ENCODE measurements at regions not wholly inside any gene's neighbourhood (a gene's known extent, or its start where the extent isn't known, plus 50 kb on each side); places are given as distances from the start of the nearest gene placed in this dataset.

- Histone ChIP-seq H3K27me3 (ENCODE audit: control insufficient read depth in 2 of 2, insufficient read depth in 2 of 2, low read length in 2 of 2) (no peaks in the 10 kb centered on the region), H4K20me1 (replicated peaks; ENCODE audit: control insufficient read depth, extremely low read depth, insufficient read depth, low read length) (no peaks in the 10 kb centered on the region), H3K9me3 (replicated peaks; ENCODE audit: control insufficient read depth, insufficient read depth, low read length) (peaks cover 10% of the 10 kb centered on the region), H3K79me2 (ENCODE audit: control insufficient read depth, insufficient read depth, low read length) (no peaks in the 10 kb centered on the region), H2AFZ (ENCODE audit: low read depth, low read length) (no peak overlapping the region), H3K27ac (ENCODE audit: insufficient read depth, low read depth, low read length) (no peak overlapping the region), H3K4me2 (ENCODE audit: insufficient read depth, low read length) (no peak overlapping the region), H3K36me3 (ENCODE audit: control insufficient read depth in 2 of 2, extremely low read depth in 1 of 2, insufficient read depth in 2 of 2, low read length in 2 of 2) (no peaks in the 10 kb centered on the region), H3K9me1 (replicated peaks; ENCODE audit: control insufficient read depth, extremely low read depth, insufficient read depth, low read length) (no peaks in the 10 kb centered on the region), H3K9ac (replicated peaks; ENCODE audit: extremely low read depth, insufficient read depth, low read length) (no peak overlapping the region), H3K4me3 (replicated peaks in 1 of 3; ENCODE audit: insufficient read depth in 1 of 3, low read depth in 1 of 3, low read length in 3 of 3) (no peak overlapping the region), H3K4me1 (ENCODE audit: control insufficient read depth, extremely low read depth, insufficient read depth, low read length) (no peaks in the 10 kb centered on the region)
- intact Hi-C loops (cut with micrococcal nuclease) (no loop called here), dilution Hi-C loops (cut with MboI; ENCODE audit: extremely low pct_ligation_motif_present, low sequenced_read_pairs) (no loop called here)
- CTCF ChIA-PET, result no interaction called here
- DNase-seq (ENCODE audit: low read depth, low spot score), result no peak
- FAIRE-seq, result no peak
- TF ChIP-seq MYC (IDR thresholded peaks at IDR 0.05; ENCODE audit: low read depth, low read length) (no peak), MAX (IDR thresholded peaks at IDR 0.05; ENCODE audit: insufficient read depth, insufficient read length) (no peak), FOS (IDR thresholded peaks at IDR 0.05; ENCODE audit: borderline replicate concordance, insufficient read depth, low read length) (no peak), CTCF (IDR thresholded peaks at IDR 0.05; ENCODE audit: extremely low read depth in 1 of 2, insufficient read depth in 1 of 2, low read depth in 1 of 2, low read length in 2 of 2) (no peak), POLR2A (IDR thresholded peaks at IDR 0.05; ENCODE audit: low read depth, low read length) (no peak), POLR2AphosphoS5 (IDR thresholded peaks at IDR 0.05; ENCODE audit: insufficient read depth, low read depth, low read length) (no peak), GATA2 (IDR thresholded peaks at IDR 0.05; ENCODE audit: insufficient read depth, insufficient read length, low read depth, low read length) (no peak), EZH2 (IDR thresholded peaks at IDR 0.05; ENCODE audit: borderline replicate concordance, low read depth, low read length, severe bottlenecking) (no peak), JUN (IDR thresholded peaks at IDR 0.05; ENCODE audit: borderline replicate concordance, insufficient read depth, insufficient read length, low read depth) (no peak)
- POLR2A ChIA-PET, result no interaction called here
- no TSS peak for BruUV-seq (replicated peaks)
Observed at GRCh38 chr14:98231210-98231609, 1040.8 kb downstream of the BCL11B start.
